ENCODE measurements at regions not wholly inside any gene's neighbourhood (a gene's known extent, or its start where the extent isn't known, plus 50 kb on each side); places are given as distances from the start of the nearest gene placed in this dataset.

DNA sequence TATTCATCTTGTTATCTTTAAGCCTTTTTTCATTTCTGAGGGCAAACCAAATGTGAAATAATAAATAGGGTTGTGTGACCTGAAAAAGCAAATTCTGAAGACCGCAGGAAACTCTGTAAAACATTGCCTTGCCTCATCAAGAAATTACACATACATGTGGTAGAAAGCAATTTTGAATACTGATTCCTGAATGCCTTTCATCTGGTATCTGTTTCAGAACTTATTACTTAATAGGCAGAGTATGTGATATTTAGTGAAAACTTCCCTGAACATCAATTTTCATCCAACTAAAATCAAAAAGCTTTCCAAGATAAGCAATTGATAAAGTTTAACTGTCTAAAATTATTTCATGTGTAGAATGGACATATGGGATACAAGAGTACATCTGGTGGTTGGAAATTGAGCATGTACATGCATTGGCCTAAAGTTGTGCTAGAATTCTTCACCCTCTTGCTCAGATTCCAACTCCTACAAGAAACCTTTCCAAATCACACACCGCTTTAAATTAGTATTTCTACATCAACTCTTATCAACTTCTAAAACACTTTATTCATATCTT is 606.0 kb upstream of the LCORL start:
- TF ChIP-seq ZNF565 (CRISPR knock-in tag; conservative IDR thresholded peaks at IDR 0.05; ENCODE audit: low read depth), result no peak
- no peak for TF ChIP-seq OSR1 (CRISPR knock-in tag; IDR thresholded peaks at IDR 0.05)
- TF ChIP-seq, protein P1, sequence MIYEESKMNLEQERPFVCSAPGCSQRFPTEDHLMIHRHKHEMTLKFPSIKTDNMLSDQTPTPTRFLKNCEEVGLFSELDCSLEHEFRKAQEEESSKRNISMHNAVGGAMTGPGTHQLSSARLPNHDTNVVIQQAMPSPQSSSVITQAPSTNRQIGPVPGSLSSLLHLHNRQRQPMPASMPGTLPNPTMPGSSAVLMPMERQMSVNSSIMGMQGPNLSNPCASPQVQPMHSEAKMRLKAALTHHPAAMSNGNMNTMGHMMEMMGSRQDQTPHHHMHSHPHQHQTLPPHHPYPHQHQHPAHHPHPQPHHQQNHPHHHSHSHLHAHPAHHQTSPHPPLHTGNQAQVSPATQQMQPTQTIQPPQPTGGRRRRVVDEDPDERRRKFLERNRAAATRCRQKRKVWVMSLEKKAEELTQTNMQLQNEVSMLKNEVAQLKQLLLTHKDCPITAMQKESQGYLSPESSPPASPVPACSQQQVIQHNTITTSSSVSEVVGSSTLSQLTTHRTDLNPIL (CRISPR knock-in tag; IDR thresholded peaks at IDR 0.05; ENCODE audit: low read depth), result no peak
- TF ChIP-seq ZFP3 (CRISPR knock-in tag; IDR thresholded peaks at IDR 0.05), result no peak
- no peak for TF ChIP-seq ESRRG (CRISPR knock-in tag; IDR thresholded peaks at IDR 0.05)
- no peak for TF ChIP-seq TCF4 (CRISPR knock-in tag; IDR thresholded peaks at IDR 0.05; ENCODE audit: borderline replicate concordance)
- no peak for TF ChIP-seq TOX (CRISPR knock-in tag; IDR thresholded peaks at IDR 0.05; ENCODE audit: borderline replicate concordance)
- TF ChIP-seq, protein P2, sequence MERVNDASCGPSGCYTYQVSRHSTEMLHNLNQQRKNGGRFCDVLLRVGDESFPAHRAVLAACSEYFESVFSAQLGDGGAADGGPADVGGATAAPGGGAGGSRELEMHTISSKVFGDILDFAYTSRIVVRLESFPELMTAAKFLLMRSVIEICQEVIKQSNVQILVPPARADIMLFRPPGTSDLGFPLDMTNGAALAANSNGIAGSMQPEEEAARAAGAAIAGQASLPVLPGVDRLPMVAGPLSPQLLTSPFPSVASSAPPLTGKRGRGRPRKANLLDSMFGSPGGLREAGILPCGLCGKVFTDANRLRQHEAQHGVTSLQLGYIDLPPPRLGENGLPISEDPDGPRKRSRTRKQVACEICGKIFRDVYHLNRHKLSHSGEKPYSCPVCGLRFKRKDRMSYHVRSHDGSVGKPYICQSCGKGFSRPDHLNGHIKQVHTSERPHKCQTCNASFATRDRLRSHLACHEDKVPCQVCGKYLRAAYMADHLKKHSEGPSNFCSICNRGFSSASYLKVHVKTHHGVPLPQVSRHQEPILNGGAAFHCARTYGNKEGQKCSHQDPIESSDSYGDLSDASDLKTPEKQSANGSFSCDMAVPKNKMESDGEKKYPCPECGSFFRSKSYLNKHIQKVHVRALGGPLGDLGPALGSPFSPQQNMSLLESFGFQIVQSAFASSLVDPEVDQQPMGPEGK (CRISPR knock-in tag; IDR thresholded peaks at IDR 0.05; ENCODE audit: borderline replicate concordance), result no peak
- no peak for TF ChIP-seq ZC3H10 (CRISPR knock-in tag; IDR thresholded peaks at IDR 0.05)
- TF ChIP-seq SNAI2 (CRISPR knock-in tag; IDR thresholded peaks at IDR 0.05), result no peak
- TF ChIP-seq ZNF70 (CRISPR knock-in tag; IDR thresholded peaks at IDR 0.05), result no peak
- TF ChIP-seq, protein P3, sequence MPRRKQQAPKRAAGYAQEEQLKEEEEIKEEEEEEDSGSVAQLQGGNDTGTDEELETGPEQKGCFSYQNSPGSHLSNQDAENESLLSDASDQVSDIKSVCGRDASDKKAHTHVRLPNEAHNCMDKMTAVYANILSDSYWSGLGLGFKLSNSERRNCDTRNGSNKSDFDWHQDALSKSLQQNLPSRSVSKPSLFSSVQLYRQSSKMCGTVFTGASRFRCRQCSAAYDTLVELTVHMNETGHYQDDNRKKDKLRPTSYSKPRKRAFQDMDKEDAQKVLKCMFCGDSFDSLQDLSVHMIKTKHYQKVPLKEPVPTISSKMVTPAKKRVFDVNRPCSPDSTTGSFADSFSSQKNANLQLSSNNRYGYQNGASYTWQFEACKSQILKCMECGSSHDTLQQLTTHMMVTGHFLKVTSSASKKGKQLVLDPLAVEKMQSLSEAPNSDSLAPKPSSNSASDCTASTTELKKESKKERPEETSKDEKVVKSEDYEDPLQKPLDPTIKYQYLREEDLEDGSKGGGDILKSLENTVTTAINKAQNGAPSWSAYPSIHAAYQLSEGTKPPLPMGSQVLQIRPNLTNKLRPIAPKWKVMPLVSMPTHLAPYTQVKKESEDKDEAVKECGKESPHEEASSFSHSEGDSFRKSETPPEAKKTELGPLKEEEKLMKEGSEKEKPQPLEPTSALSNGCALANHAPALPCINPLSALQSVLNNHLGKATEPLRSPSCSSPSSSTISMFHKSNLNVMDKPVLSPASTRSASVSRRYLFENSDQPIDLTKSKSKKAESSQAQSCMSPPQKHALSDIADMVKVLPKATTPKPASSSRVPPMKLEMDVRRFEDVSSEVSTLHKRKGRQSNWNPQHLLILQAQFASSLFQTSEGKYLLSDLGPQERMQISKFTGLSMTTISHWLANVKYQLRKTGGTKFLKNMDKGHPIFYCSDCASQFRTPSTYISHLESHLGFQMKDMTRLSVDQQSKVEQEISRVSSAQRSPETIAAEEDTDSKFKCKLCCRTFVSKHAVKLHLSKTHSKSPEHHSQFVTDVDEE (CRISPR knock-in tag; IDR thresholded peaks at IDR 0.05), result no peak
- TF ChIP-seq, protein P4, sequence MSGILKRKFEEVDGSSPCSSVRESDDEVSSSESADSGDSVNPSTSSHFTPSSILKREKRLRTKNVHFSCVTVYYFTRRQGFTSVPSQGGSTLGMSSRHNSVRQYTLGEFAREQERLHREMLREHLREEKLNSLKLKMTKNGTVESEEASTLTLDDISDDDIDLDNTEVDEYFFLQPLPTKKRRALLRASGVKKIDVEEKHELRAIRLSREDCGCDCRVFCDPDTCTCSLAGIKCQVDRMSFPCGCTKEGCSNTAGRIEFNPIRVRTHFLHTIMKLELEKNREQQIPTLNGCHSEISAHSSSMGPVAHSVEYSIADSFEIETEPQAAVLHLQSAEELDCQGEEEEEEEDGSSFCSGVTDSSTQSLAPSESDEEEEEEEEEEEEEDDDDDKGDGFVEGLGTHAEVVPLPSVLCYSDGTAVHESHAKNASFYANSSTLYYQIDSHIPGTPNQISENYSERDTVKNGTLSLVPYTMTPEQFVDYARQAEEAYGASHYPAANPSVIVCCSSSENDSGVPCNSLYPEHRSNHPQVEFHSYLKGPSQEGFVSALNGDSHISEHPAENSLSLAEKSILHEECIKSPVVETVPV (CRISPR knock-in tag; IDR thresholded peaks at IDR 0.05), result no peak
- no peak for TF ChIP-seq CSDC2 (CRISPR knock-in tag; IDR thresholded peaks at IDR 0.05)

All from SK-N-SH treated with all-trans-retinoic acid at 6 μM for 48 hours (cell line).